HG02973 (cell line): ENCODE measurements at regions not wholly inside any gene's neighbourhood (a gene's known extent, or its start where the extent isn't known, plus 50 kb on each side); places are given as distances from the start of the nearest gene placed in this dataset.

Experiments used
- ATAC-seq: cut with Tn5 transposase; IDR thresholded peaks from one replicate; pipeline ENCODE4 v1.9.1; 2021; ENCODE audit warnings: moderate library complexity; ENCODE audit not compliant: unreplicated experiment

GRCh38 chr10:6781133-6781770, 201.2 kb upstream of the PRKCQ start:
- ATAC-seq, result no peak

- ATAC-seq, result no peak
These were observed 200.1 kb upstream of the PRKCQ start for GRCh38 chr10:6780008-6780677.

GRCh38 chr10:6778992-6779701, 199.1 kb upstream of the PRKCQ start:
- ATAC-seq, result no peak

- no peak for ATAC-seq
These were observed 196.1 kb upstream of the PRKCQ start for GRCh38 chr10:6776170-6776569.

GRCh38 chr10:6774406-6774805, 194.3 kb upstream of the PRKCQ start:
- no peak for ATAC-seq

- no peak for ATAC-seq
These were observed 191.3 kb upstream of the PRKCQ start for GRCh38 chr10:6771331-6771730.

GRCh38 chr10:6770846-6771245, 190.8 kb upstream of the PRKCQ start:
- no peak for ATAC-seq

GRCh38 chr10:6769704-6770417, 189.8 kb upstream of the PRKCQ start:
- no peak for ATAC-seq

- no peak for ATAC-seq
These were observed 186.2 kb upstream of the PRKCQ start for GRCh38 chr10:6766131-6766801.

GRCh38 chr10:6763423-6763822, 183.3 kb upstream of the PRKCQ start:
- no peak for ATAC-seq

GRCh38 chr10:6763001-6763400, 182.9 kb upstream of the PRKCQ start:
- ATAC-seq, result no peak

GRCh38 chr10:6759961-6760360, 179.9 kb upstream of the PRKCQ start:
- ATAC-seq, result no peak

- no peak for ATAC-seq
These were observed 177.1 kb upstream of the PRKCQ start for GRCh38 chr10:6757158-6757557.

GRCh38 chr10:6756716-6757115, 176.6 kb upstream of the PRKCQ start:
- ATAC-seq, result no peak

- no peak for ATAC-seq
These were observed 175.8 kb upstream of the PRKCQ start for GRCh38 chr10:6755781-6756460.

GRCh38 chr10:6753644-6754043, 173.6 kb upstream of the PRKCQ start:
- ATAC-seq, result no peak

- no peak for ATAC-seq
These were observed 171.3 kb upstream of the PRKCQ start for GRCh38 chr10:6751363-6751762.

GRCh38 chr10:6748981-6749635, 169.0 kb upstream of the PRKCQ start:
- ATAC-seq, result no peak

GRCh38 chr10:6748029-6748428, 168.0 kb upstream of the PRKCQ start:
- ATAC-seq, result no peak

GRCh38 chr10:6746782-6747181, 166.7 kb upstream of the PRKCQ start:
- ATAC-seq, result no peak
